ENCODE measurements at regions not wholly inside any gene's neighbourhood (a gene's known extent, or its start where the extent isn't known, plus 50 kb on each side); places are given as distances from the start of the nearest gene placed in this dataset.
A peak's percentile ranks its signal among the peaks of the same experiment; 100 is the strongest.

DNA sequence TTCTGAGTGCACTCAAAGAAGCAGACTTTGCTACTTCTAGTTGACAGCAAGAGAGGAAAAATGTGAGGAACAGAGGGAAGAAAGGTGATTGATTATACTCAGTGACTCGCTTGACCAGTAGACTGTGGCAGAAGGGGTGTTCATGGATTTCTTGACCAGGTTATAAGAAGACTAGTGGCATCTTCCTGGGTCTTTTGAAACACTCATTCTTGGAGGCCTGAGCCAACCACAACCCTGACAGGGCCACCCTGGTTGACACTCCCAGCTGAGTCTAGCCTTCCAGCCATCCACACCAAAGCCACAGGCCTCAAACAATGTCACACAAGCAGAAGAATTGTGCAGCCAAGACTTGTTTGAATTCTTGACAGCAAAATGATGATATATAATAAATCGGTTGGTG is 366.3 kb downstream of the SS18 start:
- DNase-seq (ENCODE audit: low spot score): no peak

- no peak for DNase-seq (ENCODE audit: low spot score)
Observed at GRCh38 chr18:25713103-25713502, 361.1 kb upstream of the ZNF521 start.

DNA sequence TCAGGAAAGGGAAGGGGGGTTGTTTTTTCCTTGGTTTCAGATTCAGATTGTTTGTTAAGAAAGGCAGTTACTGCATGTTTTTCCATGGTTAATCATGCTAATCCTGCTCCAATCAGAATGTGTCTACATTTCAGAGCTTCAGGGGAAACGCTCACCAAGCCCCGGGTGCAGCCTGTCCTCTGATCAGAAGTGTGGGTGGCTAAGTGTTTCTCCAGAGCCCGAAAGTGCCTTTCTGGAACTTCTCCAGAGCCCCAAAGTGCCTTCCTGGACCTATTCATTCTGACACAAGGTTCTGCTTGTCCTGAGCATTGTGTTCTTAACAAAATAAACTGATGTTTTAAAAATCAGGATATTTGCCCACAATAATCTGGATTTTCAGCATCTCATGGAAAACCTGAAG is 359.0 kb upstream of the ZNF521 start:
- no peak for DNase-seq (ENCODE audit: low spot score)

GRCh38 chr18:25705650-25706049 is 353.7 kb upstream of the ZNF521 start:
- DNase-seq (ENCODE audit: low spot score): no peak

DNA sequence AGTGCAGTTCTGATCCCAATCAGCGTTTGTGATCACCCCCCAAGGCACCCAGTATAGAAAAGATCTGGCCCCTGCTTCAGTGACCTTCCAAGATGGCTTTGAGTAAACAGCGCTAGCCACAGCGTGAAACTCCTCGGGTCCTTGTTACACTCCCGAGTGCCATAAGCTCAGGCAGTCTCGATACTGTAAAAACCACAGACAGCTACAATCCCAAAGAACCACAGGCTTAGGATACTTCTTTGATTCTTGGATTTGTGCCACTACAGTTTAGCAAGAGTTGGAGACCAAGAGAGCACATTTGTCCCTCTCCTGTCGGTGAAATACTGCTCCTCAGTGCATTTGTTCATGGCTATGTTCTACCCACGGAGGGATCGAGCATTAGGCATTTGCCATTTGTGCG is 352.5 kb upstream of the ZNF521 start:
- no peak for DNase-seq (ENCODE audit: low spot score)

- no peak for DNase-seq (ENCODE audit: low spot score)
Observed at GRCh38 chr18:25704071-25704470, 352.1 kb upstream of the ZNF521 start.

- no peak for DNase-seq (ENCODE audit: low spot score)
Observed at GRCh38 chr18:25701821-25702220, 349.9 kb upstream of the ZNF521 start.

DNA sequence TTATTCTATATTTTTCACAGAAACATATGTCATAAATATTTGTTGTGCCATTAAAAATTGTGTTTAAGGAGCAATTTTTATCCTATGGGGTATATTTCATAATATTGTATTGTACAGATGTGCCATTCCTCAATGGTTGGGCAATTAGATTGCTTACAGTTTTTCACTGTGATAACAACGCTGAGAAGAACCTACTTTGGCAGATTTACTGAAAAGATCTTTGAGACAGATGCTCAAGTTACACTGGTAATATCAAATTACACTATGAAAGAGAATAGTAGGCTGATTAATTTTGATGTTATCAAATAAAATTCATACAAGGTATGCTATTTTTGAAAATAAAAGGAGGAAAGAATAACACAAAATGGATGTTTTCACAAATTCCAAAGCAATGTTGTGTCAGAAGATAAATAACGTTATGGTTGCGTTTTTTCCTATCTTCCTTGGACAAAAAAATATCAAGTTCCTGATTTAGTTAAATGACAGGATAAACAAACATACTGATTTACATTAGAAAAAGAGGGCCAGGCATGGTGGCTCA is 335.1 kb upstream of the ZNF521 start:
- DNase-seq (ENCODE audit: low spot score): no peak

- DNase-seq (ENCODE audit: low spot score): no peak
Observed at GRCh38 chr18:25685088-25685487, 333.1 kb upstream of the ZNF521 start.

- no peak for DNase-seq (ENCODE audit: low spot score)
Observed at GRCh38 chr18:25679491-25679890, 327.5 kb upstream of the ZNF521 start.

GRCh38 chr18:25678221-25678620 is 326.3 kb upstream of the ZNF521 start:
- DNase-seq (ENCODE audit: low spot score): no peak

DNA sequence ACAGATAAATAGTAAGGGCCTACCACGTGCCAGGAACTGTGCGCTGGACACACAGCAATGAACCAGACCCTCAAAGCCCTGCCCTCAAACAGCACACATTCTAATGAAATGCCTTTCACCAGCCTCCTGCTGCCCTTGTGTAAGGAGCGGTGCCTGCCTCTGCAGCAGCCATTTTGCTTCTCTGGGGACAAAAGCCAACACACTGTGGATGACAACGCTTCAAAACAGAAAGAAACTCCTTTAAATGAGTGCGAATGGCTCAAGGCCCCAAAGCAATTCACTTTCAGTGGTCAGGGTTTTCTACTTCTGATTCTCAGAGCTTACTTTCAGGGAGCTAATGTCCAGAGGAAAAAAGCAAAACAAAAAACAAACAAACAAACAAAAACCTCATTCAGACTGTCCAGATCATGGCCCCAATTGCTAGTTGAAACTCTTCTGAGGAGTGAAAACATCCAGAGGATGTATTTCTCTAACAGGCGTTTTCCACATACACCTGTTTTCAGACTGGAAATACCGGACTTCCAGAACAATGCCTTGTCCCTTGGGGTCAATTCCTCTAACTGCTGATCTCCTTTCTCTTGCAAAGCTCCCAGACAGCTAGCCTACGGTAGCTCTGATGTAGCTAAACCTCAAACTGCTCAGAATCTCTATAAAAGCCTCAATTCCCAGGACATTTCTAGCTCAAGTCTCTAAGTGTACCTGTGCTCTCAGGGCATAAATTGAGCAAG is 323.3 kb upstream of the ZNF521 start:
- DNase-seq (ENCODE audit: low spot score): no peak

GRCh38 chr18:25674183-25674582 is 322.2 kb upstream of the ZNF521 start:
- no peak for DNase-seq (ENCODE audit: low spot score)

DNA sequence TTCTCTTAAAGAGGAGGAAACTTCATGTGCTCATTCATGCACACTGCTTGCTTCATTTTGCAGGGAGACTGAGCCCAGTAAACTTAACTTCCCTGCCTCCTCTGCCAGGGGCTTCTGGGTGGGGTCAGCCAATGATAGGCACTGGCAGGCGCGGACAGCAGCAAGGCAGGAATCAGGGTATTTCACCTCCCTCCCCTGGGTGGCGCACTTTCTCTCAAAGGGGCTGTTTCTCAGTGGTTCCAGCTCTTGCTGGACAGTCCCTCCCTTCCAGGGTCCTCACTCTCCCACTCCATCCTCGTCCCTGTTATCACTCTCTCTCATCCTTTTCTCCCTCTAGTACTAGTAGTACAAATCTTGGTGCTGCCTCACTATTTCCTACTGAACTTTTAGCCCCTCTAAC is 320.5 kb upstream of the ZNF521 start:
- no peak for DNase-seq (ENCODE audit: low spot score)

- no peak for DNase-seq (ENCODE audit: low spot score)
Observed at GRCh38 chr18:25669741-25670140, 317.8 kb upstream of the ZNF521 start.

GRCh38 chr18:25662272-25662671 is 310.3 kb upstream of the ZNF521 start:
- DNase-seq (ENCODE audit: low spot score): no peak

- DNase-seq (ENCODE audit: low spot score): no peak
Observed at GRCh38 chr18:25661831-25662230, 309.9 kb upstream of the ZNF521 start.

- DNase-seq (ENCODE audit: low spot score): no peak
Observed at GRCh38 chr18:25659541-25659940, 307.6 kb upstream of the ZNF521 start.

DNA sequence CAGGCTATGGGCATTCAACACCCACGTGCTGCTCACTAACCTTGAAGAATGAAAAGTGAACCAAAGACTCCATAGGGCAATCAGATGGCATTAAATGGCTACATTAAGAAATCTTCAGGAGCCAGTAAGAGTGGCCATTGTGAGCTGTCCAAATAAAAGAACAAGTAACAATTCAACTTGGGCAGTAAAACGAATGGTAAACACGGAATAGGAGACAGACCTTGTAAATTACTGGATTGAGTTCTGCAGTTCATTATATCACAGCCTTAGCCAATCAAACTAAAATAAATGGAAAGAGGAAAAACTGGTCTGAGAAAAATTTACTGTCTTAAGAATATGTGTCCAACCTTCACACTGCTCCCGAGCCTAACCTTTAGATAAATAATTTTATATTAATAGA is 306.5 kb upstream of the ZNF521 start:
- DNase-seq (ENCODE audit: low spot score): no peak

- no peak for DNase-seq (ENCODE audit: low spot score)
Observed at GRCh38 chr18:25651553-25651952, 299.6 kb upstream of the ZNF521 start.

DNA sequence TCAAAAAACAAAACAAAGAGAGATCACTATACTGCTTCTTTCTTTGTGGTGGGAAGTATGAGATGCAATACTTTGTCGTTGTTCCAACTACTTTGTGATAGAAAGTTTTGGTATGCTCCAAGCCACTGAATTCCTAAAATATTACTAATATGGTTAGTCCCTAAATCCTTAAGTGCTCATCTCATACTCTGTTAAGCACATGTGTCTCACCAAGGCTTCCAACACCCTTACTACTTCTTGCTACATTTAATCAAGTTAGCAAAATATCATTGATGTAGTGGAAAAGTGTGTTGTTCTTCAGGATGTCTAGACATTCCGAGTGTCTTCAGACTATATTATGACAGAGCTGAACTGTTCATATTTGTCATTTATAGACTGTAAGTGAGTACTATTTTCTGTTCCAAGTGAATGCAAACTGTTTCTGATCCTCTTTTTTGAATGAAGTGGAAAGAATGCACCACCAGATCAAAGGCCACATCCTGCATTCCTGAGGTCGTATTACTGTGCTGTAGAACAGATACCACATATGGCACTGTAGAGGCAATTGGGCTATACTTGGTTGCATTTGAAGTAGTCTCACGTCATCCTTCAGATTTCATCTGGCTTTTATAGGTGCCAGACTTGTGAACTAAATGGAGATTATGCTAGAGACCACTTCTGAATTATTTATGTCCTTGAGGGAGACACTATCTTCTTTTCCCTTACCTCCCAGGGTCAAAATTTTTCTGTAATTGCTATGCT is 298.4 kb upstream of the ZNF521 start:
- peak; percentile 75 for DNase-seq (ENCODE audit: low spot score)

GRCh38 chr18:25648716-25649260 is 296.8 kb upstream of the ZNF521 start:
- DNase-seq (ENCODE audit: low spot score): no peak

GRCh38 chr18:25647404-25647803 is 295.4 kb upstream of the ZNF521 start:
- no peak for DNase-seq (ENCODE audit: low spot score)

All from AG20443 (cell line).